ENCODE measurements at regions not wholly inside any gene's neighbourhood (a gene's known extent, or its start where the extent isn't known, plus 50 kb on each side); places are given as distances from the start of the nearest gene placed in this dataset.

DNA sequence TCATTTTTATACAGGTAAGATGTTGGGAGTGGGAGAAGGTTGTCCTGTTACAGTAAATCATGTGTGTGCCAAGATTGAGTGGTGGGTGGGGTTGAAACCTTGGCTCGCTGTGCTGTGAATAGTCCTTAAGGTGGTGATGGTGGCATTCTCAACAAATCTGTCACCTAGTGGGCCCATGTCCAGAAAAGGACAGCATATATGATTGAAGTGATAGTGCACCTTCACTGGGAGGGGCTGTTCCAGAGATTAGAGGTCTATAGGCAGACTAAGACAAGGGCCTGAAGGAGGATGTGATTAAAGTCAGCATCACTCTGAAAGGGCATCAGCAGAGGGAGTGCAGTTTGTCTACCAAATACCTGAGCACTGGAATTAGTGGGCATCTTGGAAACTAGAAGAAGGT, 374.2 kb upstream of the C2CD4B start (continued):
- TF ChIP-seq, protein P1, sequence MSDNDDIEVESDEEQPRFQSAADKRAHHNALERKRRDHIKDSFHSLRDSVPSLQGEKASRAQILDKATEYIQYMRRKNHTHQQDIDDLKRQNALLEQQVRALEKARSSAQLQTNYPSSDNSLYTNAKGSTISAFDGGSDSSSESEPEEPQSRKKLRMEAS (IDR thresholded peaks at IDR 0.05): no peak
- TF ChIP-seq HNF4G (IDR thresholded peaks at IDR 0.05) (no peak), CTCF (IDR thresholded peaks at IDR 0.05; ENCODE audit: low read depth, low read length, missing input control) (no peak)

GRCh38 chr15:62541250-62541649, 376.2 kb upstream of the C2CD4B start:
- Histone ChIP-seq H3K9me3 (ENCODE audit: control insufficient read depth in 4 of 4, low read length in 3 of 4) (no peaks in the 10 kb centered on the region), H3K4me1 (ENCODE audit: control insufficient read depth in 4 of 4, insufficient read depth in 4 of 4, low read length in 3 of 4) (peaks cover 3 to 10% (median 8%) of the 10 kb centered on the region in 4 donors), H3K4me3 (ENCODE audit: low read depth in 1 of 3, low read length in 3 of 3) (no peak overlapping the region), H3K36me3 (ENCODE audit: control insufficient read depth in 4 of 4, insufficient read depth in 3 of 4, low read depth in 1 of 4, low read length in 3 of 4) (no peaks in the 10 kb centered on the region), H3K27me3 (ENCODE audit: control insufficient read depth in 4 of 4, insufficient read depth in 4 of 4, low read length in 3 of 4) (no peaks in the 10 kb centered on the region), H3K9ac (ENCODE audit: low read depth in 1 of 2, low read length in 2 of 2) (no peak overlapping the region), H3K27ac (ENCODE audit: low read depth in 1 of 2, low read length in 2 of 2) (no peak overlapping the region)
- no peak for DNase-seq (ENCODE audit: low spot score)
- TF ChIP-seq YY1 (IDR thresholded peaks at IDR 0.05): no peak
- TF ChIP-seq, protein P2, sequence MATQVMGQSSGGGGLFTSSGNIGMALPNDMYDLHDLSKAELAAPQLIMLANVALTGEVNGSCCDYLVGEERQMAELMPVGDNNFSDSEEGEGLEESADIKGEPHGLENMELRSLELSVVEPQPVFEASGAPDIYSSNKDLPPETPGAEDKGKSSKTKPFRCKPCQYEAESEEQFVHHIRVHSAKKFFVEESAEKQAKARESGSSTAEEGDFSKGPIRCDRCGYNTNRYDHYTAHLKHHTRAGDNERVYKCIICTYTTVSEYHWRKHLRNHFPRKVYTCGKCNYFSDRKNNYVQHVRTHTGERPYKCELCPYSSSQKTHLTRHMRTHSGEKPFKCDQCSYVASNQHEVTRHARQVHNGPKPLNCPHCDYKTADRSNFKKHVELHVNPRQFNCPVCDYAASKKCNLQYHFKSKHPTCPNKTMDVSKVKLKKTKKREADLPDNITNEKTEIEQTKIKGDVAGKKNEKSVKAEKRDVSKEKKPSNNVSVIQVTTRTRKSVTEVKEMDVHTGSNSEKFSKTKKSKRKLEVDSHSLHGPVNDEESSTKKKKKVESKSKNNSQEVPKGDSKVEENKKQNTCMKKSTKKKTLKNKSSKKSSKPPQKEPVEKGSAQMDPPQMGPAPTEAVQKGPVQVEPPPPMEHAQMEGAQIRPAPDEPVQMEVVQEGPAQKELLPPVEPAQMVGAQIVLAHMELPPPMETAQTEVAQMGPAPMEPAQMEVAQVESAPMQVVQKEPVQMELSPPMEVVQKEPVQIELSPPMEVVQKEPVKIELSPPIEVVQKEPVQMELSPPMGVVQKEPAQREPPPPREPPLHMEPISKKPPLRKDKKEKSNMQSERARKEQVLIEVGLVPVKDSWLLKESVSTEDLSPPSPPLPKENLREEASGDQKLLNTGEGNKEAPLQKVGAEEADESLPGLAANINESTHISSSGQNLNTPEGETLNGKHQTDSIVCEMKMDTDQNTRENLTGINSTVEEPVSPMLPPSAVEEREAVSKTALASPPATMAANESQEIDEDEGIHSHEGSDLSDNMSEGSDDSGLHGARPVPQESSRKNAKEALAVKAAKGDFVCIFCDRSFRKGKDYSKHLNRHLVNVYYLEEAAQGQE (IDR thresholded peaks at IDR 0.05): no peak
- TF ChIP-seq, protein P3, sequence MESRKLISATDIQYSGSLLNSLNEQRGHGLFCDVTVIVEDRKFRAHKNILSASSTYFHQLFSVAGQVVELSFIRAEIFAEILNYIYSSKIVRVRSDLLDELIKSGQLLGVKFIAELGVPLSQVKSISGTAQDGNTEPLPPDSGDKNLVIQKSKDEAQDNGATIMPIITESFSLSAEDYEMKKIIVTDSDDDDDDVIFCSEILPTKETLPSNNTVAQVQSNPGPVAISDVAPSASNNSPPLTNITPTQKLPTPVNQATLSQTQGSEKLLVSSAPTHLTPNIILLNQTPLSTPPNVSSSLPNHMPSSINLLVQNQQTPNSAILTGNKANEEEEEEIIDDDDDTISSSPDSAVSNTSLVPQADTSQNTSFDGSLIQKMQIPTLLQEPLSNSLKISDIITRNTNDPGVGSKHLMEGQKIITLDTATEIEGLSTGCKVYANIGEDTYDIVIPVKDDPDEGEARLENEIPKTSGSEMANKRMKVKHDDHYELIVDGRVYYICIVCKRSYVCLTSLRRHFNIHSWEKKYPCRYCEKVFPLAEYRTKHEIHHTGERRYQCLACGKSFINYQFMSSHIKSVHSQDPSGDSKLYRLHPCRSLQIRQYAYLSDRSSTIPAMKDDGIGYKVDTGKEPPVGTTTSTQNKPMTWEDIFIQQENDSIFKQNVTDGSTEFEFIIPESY (IDR thresholded peaks at IDR 0.05): no peak
- no peak for TF ChIP-seq TAF1 (conservative IDR thresholded peaks at IDR 0.05)
- no peak for TF ChIP-seq JUND (IDR thresholded peaks at IDR 0.05)
- TF ChIP-seq GABPA (IDR thresholded peaks at IDR 0.05 in 1 of 2, conservative IDR thresholded peaks at IDR 0.05 in 1 of 2): no peak
- TF ChIP-seq RAD21 (IDR thresholded peaks at IDR 0.05): no peak
- TF ChIP-seq, protein P4, sequence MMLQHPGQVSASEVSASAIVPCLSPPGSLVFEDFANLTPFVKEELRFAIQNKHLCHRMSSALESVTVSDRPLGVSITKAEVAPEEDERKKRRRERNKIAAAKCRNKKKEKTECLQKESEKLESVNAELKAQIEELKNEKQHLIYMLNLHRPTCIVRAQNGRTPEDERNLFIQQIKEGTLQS (IDR thresholded peaks at IDR 0.05): no peak
- TF ChIP-seq FOXA1 (IDR thresholded peaks at IDR 0.05): no peak
- no peak for TF ChIP-seq HNF4A (conservative IDR thresholded peaks at IDR 0.05)
- TF ChIP-seq, protein P1 (IDR thresholded peaks at IDR 0.05): no peak
- no peak for TF ChIP-seq HNF4G (IDR thresholded peaks at IDR 0.05)
- WGBS: 85% methylated on average over 4 of the region's 4 CpGs

Data from liver (tissue), 8 donors.